K562 (cell line): ENCODE measurements at regions not wholly inside any gene's neighbourhood (a gene's known extent, or its start where the extent isn't known, plus 50 kb on each side); places are given as distances from the start of the nearest gene placed in this dataset.
A peak's percentile ranks its signal among the peaks of the same experiment; 100 is the strongest.

Source experiments
- ATAC-seq: fragments of 200-7000 bp; cut with Tn5 transposase; 3 replicates; pipeline ENCODE4 v1.9.1; 2020; ENCODE audit warnings: moderate library complexity
- BruUV-seq: library from RNA; stranded (reverse); fragments of 400-500 nt; replicated peaks from 2 replicates; lab custom pipeline; 2021; lab: Mats Ljungman, UMichigan
- CTCF ChIA-PET: fragments of 300-600 bp; formaldehyde crosslinking; extraction: SDS; loops from one replicate; lab custom pipeline; 2021; ENCODE audit warnings: low intra/inter-chr PET ratio; lab: Yijun Ruan, JAX
- POLR2A ChIA-PET: fragments of 300-600, 350-650 bp; sonication (Branson Sonifier 250); formaldehyde crosslinking; extraction: SDS; loops from one replicate; lab custom pipeline; 2021; ENCODE audit warnings: antibody characterized with exemption, inconsistent platforms; lab: Yijun Ruan, JAX
- DNase-seq, 4 experiments: peaks; one replicate each; pipeline versions ENCODE4 v3.0.0 to v3.0.0-alpha.2; 2011 to 2018; ENCODE audit warnings: low spot score in 3 of 4, mixed read lengths in 3 of 4; ENCODE audit errors: extremely low read depth in 1 of 4
- FAIRE-seq: peaks from 2 replicates; lab custom pipeline; 2011; peaks lifted over from hg19 to GRCh38; lab: Jason Lieb, UNC
- H2AFZ ChIP-seq: 2 replicates; pipeline ENCODE4 v1.6.0; 2011; ENCODE audit warnings: low read depth, low read length, control low read depth, inconsistent platforms
- H3K27ac ChIP-seq: fragments of 200-600 bp; 3 replicates; pipeline ENCODE4 v1.8.0; 2011; ENCODE audit warnings: low read depth, mild to moderate bottlenecking, control low read depth, inconsistent platforms, low read length, moderate library complexity, mixed read lengths; ENCODE audit errors: extremely low read depth
- H3K27me3 ChIP-seq, 2 experiments: fragments of 300-600 bp in 1 of 2; 2 replicates in 1 of 2; 3 replicates in 1 of 2; pipeline versions ENCODE4 v1.6.0 to v1.8.0; 2011; ENCODE audit warnings: inconsistent platforms in 2 of 2, low read length in 2 of 2, mild to moderate bottlenecking in 1 of 2, mixed read lengths in 1 of 2, moderate library complexity in 1 of 2; ENCODE audit not compliant: control insufficient read depth in 2 of 2, insufficient read depth in 2 of 2
- H3K36me3 ChIP-seq: fragments of 300-600 bp; 3 replicates; pipeline ENCODE4 v1.8.0; 2011; ENCODE audit warnings: mild to moderate bottlenecking, low read length, inconsistent platforms; ENCODE audit not compliant: control insufficient read depth, insufficient read depth
- H3K4me1 ChIP-seq, 2 experiments: fragments of 200-600 bp in 1 of 2; replicated peaks in 1 of 2; 2 replicates in 1 of 2; 3 replicates in 1 of 2; pipeline versions ENCODE4 v1.5.1 to v1.8.0; 2011; ENCODE audit warnings: inconsistent platforms in 2 of 2, low read length in 2 of 2, mild to moderate bottlenecking in 1 of 2, mixed read lengths in 1 of 2, moderate library complexity in 1 of 2; ENCODE audit not compliant: control insufficient read depth in 2 of 2, insufficient read depth in 2 of 2
- H3K4me2 ChIP-seq: 2 replicates; pipeline ENCODE4 v1.6.1; 2011; ENCODE audit warnings: low read length, control low read depth, inconsistent platforms, mixed read lengths; ENCODE audit not compliant: insufficient read depth
- H3K4me3 ChIP-seq: fragments of 200-600 bp; sonication (generic), shearing (Covaris generic); 2 replicates; pipeline ENCODE4 v1.5.1; 2016; ENCODE audit warnings: control low read depth, inconsistent platforms
- H3K79me2 ChIP-seq: fragments of 200-600 bp; 3 replicates; pipeline ENCODE4 v1.8.0; 2011; ENCODE audit warnings: low read length, inconsistent platforms; ENCODE audit not compliant: control insufficient read depth, insufficient read depth
- H3K9ac ChIP-seq, 2 experiments: 2 replicates each; pipeline versions ENCODE4 v1.6.0 to v1.6.1; 2011; ENCODE audit warnings: low read depth in 2 of 2, low read length in 2 of 2, control low read depth in 1 of 2, inconsistent platforms in 1 of 2, mild to moderate bottlenecking in 1 of 2, mixed read lengths in 1 of 2; ENCODE audit not compliant: insufficient read depth in 1 of 2
- H3K9me1 ChIP-seq: one replicate; pipeline ENCODE4 v1.6.0; 2011; ENCODE audit warnings: inconsistent platforms, mild to moderate bottlenecking, low read length, moderate library complexity; ENCODE audit not compliant: control insufficient read depth, insufficient read depth
- H3K9me3 ChIP-seq: replicated peaks from 2 replicates; pipeline ENCODE4 v1.5.1; 2011; ENCODE audit warnings: low read depth, low read length, inconsistent platforms; ENCODE audit not compliant: control insufficient read depth, insufficient read depth
- H4K20me1 ChIP-seq: replicated peaks from 2 replicates; pipeline ENCODE4 v1.6.1; 2011; ENCODE audit warnings: low read length, inconsistent platforms, mixed read lengths; ENCODE audit not compliant: control insufficient read depth, insufficient read depth
- CAMTA2 ChIP-seq: fragments of 250-450 bp; sonication (Bioruptor Pico); conservative IDR thresholded peaks from 2 replicates; pipeline ENCODE4 v1.5.1; 2022
- CSDE1 ChIP-seq, 2 experiments: fragments of 450-650 bp; IDR thresholded peaks; 2 replicates each; pipeline ENCODE4 v1.6.1; 2016; ENCODE audit warnings: mild to moderate bottlenecking in 1 of 2
- GATA2 ChIP-seq: sonication (generic); formaldehyde crosslinking; IDR thresholded peaks from 2 replicates; pipeline ENCODE4 v1.4.0; 2020; ENCODE audit warnings: mild to moderate bottlenecking, missing genetic modification reagents
- GATAD2A ChIP-seq: fragments of 450-650 bp; IDR thresholded peaks from 2 replicates; pipeline ENCODE4 v1.6.1; 2017
- HNRNPLL ChIP-seq: fragments of 200-400 bp; formaldehyde crosslinking; IDR thresholded peaks from 2 replicates; pipeline ENCODE4 v1.6.1; 2017; ENCODE audit warnings: low read length, low read depth, mild to moderate bottlenecking; ENCODE audit not compliant: poor library complexity, severe bottlenecking
- TCF3 ChIP-seq: sonication (generic); formaldehyde crosslinking; IDR thresholded peaks from 2 replicates; pipeline ENCODE4 v1.4.0; 2020; ENCODE audit warnings: mild to moderate bottlenecking, missing genetic modification reagents
- WGBS: fragments of 100-300 bp; shearing (Covaris generic); methylation state at CpG from one replicate; pipeline ENCODE4 v1.1.6; 2016; ENCODE audit warnings: low coverage, mixed read lengths; ENCODE audit not compliant: insufficient coverage; ENCODE audit errors: missing lambda C conversion rate; 5-methylcytosine and 5-hydroxymethylcytosine counted together
- in situ Hi-C: fragments of 300-500 bp; cut with MboI; formaldehyde crosslinking; loops from 4 replicates; pipeline ENCODE4 v1.15.0; 2018; ENCODE audit warnings: inconsistent platforms, mixed read lengths
- intact Hi-C: fragments of 100-400 bp; cut with micrococcal nuclease; formaldehyde crosslinking; loops from 2 replicates; pipeline ENCODE4 v1.14.2; 2022
- TF ChIP-seq, protein P1 (sequence below): fragments of 250-450 bp; sonication (Bioruptor Pico); IDR thresholded peaks from 2 replicates; pipeline ENCODE4 v1.8.0; 2021; ENCODE audit warnings: moderate library complexity, mild to moderate bottlenecking, inconsistent platforms

- TF ChIP-seq GATA2 (CRISPR knock-in tag), result 0 out of 2 replicates have a peak, but pooled peaks have one; percentile 10
- TF ChIP-seq TCF3 (CRISPR knock-in tag), result peak; percentile 41; the same call in 1 of the 2 replicates
- TF ChIP-seq CAMTA2 (CRISPR knock-in tag), result no peak
- no peak for TF ChIP-seq GATAD2A
- no peak for TF ChIP-seq CSDE1 (IDR thresholded peaks at IDR 0.05)
- Histone ChIP-seq H2AFZ (no peak overlapping the region), H3K9ac (no peak overlapping the region), H3K4me1 (no peaks in the 10 kb centered on the region), H3K27me3 (peaks cover 29 to 40% of the 10 kb centered on the region in 2 experiments; a peak in 4 of 5 replicates), H3K9me1 (no peaks in the 10 kb centered on the region), H3K4me2 (no peak overlapping the region), H3K4me3 (no peak overlapping the region), H3K9me3 (no peaks in the 10 kb centered on the region), H4K20me1 (no peaks in the 10 kb centered on the region), H3K27ac (no peak overlapping the region), H3K36me3 (no peaks in the 10 kb centered on the region), H3K79me2 (no peaks in the 10 kb centered on the region)
- DNase-seq, result no peak
- in situ Hi-C loops, result no loop called here
- ChIA-PET CTCF (no interaction called here), POLR2A (interaction anchor here (0.6 to 1.0 kb wide), 2 partner anchors 9 to 872 kb away, joined by 3 to 4 read pairs; no protein-coding TSS in a partner anchor)
- ATAC-seq, result no peak
- no peak for FAIRE-seq
- 0% methylated on average over 1 of the region's 1 CpG for WGBS
- no TSS peak for BruUV-seq
- intact Hi-C loops, result no loop called here
These were observed 67.4 kb upstream of the PPM1B start for GRCh38 chr2:44101246-44101645.

DNA sequence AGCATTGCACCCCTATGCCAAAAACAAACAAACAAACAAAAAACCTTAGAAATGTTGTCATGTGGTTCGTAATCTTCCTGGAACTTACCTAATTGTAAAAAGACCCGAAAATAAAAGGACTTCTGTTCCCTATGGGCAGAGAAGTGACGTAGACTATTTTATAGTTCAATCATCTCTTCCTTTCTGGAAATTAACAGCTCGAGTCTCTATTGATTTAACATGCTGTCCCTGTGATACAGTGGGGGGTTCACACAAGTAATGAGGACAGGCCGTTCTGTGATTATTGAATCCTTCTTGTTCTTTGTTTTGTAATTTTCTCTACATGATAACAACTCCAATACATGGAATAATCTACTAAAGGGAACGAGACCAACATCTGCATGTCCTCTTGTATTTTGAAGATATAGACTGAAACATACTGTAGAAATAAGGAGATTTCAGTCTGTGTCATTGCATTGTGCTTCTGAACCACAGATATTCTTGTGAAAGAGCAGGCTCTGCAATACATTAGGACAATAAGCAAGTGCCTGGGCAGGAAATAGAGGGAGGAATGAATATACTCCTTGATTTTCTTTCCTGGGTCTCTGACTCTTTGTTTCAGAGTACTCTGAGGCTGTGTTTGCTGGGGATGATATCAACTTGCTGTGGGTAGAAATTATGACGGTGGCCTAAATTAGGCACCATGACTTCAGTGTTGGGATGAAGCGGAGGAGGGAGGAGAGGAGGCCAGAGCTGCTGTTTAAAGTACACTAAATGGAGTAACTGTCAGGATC, 65.7 kb upstream of the PPM1B start:
- 2% methylated on average over 7 of the region's 8 CpGs for WGBS
- no peak overlapping the region for H2AFZ ChIP-seq
- no peaks in the 10 kb centered on the region for H3K9me3 ChIP-seq
- DNase-seq, result no peak
- H3K9ac ChIP-seq, result no peak overlapping the region
- H3K4me3 ChIP-seq, result no peak overlapping the region
- ChIA-PET CTCF (no interaction called here), POLR2A (interaction anchor here (0.6 kb wide), 1 partner anchor 248 kb away, joined by 3 read pairs; no protein-coding TSS in a partner anchor)
- no peaks in the 10 kb centered on the region for H4K20me1 ChIP-seq
- intact Hi-C loops, result no loop called here
- BruUV-seq, result no TSS peak
- H3K4me1 ChIP-seq, result no peaks in the 10 kb centered on the region
- H3K79me2 ChIP-seq, result no peaks in the 10 kb centered on the region
- H3K4me2 ChIP-seq, result no peak overlapping the region
- FAIRE-seq, result no peak
- peaks cover 32 to 35% of the 10 kb centered on the region in 2 experiments; a peak in 4 of 5 replicates for H3K27me3 ChIP-seq
- no peak for TF ChIP-seq HNRNPLL
- TF ChIP-seq, protein P1, sequence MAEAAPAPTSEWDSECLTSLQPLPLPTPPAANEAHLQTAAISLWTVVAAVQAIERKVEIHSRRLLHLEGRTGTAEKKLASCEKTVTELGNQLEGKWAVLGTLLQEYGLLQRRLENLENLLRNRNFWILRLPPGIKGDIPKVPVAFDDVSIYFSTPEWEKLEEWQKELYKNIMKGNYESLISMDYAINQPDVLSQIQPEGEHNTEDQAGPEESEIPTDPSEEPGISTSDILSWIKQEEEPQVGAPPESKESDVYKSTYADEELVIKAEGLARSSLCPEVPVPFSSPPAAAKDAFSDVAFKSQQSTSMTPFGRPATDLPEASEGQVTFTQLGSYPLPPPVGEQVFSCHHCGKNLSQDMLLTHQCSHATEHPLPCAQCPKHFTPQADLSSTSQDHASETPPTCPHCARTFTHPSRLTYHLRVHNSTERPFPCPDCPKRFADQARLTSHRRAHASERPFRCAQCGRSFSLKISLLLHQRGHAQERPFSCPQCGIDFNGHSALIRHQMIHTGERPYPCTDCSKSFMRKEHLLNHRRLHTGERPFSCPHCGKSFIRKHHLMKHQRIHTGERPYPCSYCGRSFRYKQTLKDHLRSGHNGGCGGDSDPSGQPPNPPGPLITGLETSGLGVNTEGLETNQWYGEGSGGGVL (CRISPR knock-in tag), result no peak
- TF ChIP-seq, all 486 proteins: peak for 0
- Histone ChIP-seq H3K36me3 (no peaks in the 10 kb centered on the region), H3K9me1 (no peaks in the 10 kb centered on the region), H3K27ac (no peak overlapping the region)
- ATAC-seq, result no peak
- in situ Hi-C loops, result no loop called here
